Activated CD4-positive, alpha-beta T cell treated with anti-CD3 and anti-CD28 coated beads, Interleukin-2, amount 10 ng/mL, durations not matched to agents 7 days and 5 days (primary cell): ENCODE measurements at regions not wholly inside any gene's neighbourhood (a gene's known extent, or its start where the extent isn't known, plus 50 kb on each side); places are given as distances from the start of the nearest gene placed in this dataset.
"Not testable (repeated sequence)": the region's sequence is repeated elsewhere in the genome, so short reads cannot be mapped to it uniquely, and the experiment has no call there.

Source experiments
- CTCF ChIA-PET: fragments of 350-600 bp; sonication (Branson Sonifier 250); formaldehyde crosslinking; loops from one replicate; lab custom pipeline; 2021; ENCODE audit warnings: antibody characterized with exemption; lab: Charles Lee
- POLR2A ChIA-PET: fragments of 350-600 bp; sonication (Branson Sonifier 250); formaldehyde crosslinking; loops from one replicate; lab custom pipeline; 2021; ENCODE audit warnings: antibody characterized with exemption; lab: Charles Lee
- DNase-seq: peaks from one replicate; pipeline ENCODE4 v3.0.0-alpha.2; 2020
- H3K27ac Mint-ChIP-seq: one replicate; pipeline ENCODE4 v1.8.0; 2021; ENCODE audit warnings: mild to moderate bottlenecking, moderate library complexity, mixed read lengths
- H3K27me3 Mint-ChIP-seq: one replicate; pipeline ENCODE4 v1.8.0; 2021; ENCODE audit warnings: mixed read lengths
- H3K36me3 Mint-ChIP-seq: one replicate; pipeline ENCODE4 v1.8.0; 2021; ENCODE audit warnings: low read depth, mixed read lengths
- H3K4me1 Mint-ChIP-seq: one replicate; pipeline ENCODE4 v1.8.0; 2021; ENCODE audit warnings: mixed read lengths
- H3K4me3 Mint-ChIP-seq: one replicate; pipeline ENCODE4 v1.8.0; 2021; ENCODE audit warnings: mild to moderate bottlenecking, moderate library complexity, mixed read lengths
- H3K9me3 Mint-ChIP-seq: one replicate; pipeline ENCODE4 v1.8.0; 2021; ENCODE audit warnings: mixed read lengths

DNA sequence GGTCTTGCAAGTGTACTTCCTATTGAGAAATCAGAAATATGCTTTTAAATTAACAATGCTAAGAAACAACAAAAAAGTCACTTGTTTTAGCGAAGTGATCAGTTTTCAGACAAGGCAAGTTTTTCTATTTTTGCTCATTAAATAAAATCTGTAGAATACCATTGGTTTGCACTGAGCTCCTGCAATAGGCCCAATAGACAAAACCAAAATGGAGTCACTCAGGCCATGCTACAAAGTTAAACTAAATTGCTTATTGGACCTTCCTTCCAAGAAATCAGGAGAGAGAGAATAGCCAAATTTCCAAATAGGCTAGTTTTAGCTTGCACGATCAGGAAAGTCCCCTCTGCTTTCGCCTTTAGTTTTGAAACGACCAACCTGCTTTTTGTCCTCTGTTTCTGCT is 73.4 kb upstream of the SLC13A1 start:
- POLR2A ChIA-PET = no interaction called here
- no peak for DNase-seq
- CTCF ChIA-PET = no interaction called here

GRCh38 chr7:123271856-123272255 is 72.1 kb upstream of the SLC13A1 start:
- H3K36me3 Mint-ChIP-seq = no peaks in the 10 kb centered on the region
- H3K9me3 Mint-ChIP-seq = no peaks in the 10 kb centered on the region
- H3K27me3 Mint-ChIP-seq = no peaks in the 10 kb centered on the region

More for the DNA sequence above, 73.4 kb upstream of the SLC13A1 start:
- no peaks in the 10 kb centered on the region for H3K4me1 Mint-ChIP-seq
- no peaks in the 10 kb centered on the region for H3K36me3 Mint-ChIP-seq
- H3K27me3 Mint-ChIP-seq = no peaks in the 10 kb centered on the region
- no peak overlapping the region for H3K4me3 Mint-ChIP-seq
- no peaks in the 10 kb centered on the region for H3K9me3 Mint-ChIP-seq
- H3K27ac Mint-ChIP-seq = no peak overlapping the region

GRCh38 chr7:123271231-123271630 is 71.5 kb upstream of the SLC13A1 start:
- ChIA-PET CTCF (no interaction called here), POLR2A (no interaction called here)
- Mint-ChIP-seq H3K27ac (no peak overlapping the region), H3K27me3 (no peaks in the 10 kb centered on the region), H3K4me1 (no peaks in the 10 kb centered on the region), H3K9me3 (no peaks in the 10 kb centered on the region), H3K4me3 (no peak overlapping the region), H3K36me3 (no peaks in the 10 kb centered on the region)
- DNase-seq = no peak

More at GRCh38 chr7:123271856-123272255, 72.1 kb upstream of the SLC13A1 start:
- no peak overlapping the region for H3K4me3 Mint-ChIP-seq
- DNase-seq = no peak
- H3K4me1 Mint-ChIP-seq = no peaks in the 10 kb centered on the region
- no peak overlapping the region for H3K27ac Mint-ChIP-seq
- POLR2A ChIA-PET = no interaction called here
- CTCF ChIA-PET = no interaction called here

DNA sequence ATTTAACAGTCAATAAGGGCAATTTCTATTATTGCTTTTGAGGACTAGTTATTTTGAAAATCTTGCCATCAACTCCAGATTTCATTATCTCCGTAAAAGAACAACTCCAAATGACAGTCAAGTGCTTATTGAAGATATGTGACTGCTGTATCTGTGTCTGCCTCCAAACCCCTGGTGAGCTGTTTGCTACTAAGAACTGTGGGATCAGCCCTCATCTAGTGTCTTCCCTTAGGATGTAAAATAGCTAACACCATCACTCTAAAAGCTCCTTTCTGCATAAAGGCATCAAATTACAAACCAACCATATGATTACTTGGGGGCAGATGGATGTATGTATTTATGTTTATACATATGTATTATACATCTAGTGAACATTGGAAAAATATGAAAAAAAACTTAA is 70.8 kb upstream of the SLC13A1 start:
- H3K4me3 Mint-ChIP-seq = no peak overlapping the region
- no peaks in the 10 kb centered on the region for H3K27me3 Mint-ChIP-seq
- H3K9me3 Mint-ChIP-seq = no peaks in the 10 kb centered on the region
- ChIA-PET CTCF (no interaction called here), POLR2A (no interaction called here)
- H3K4me1 Mint-ChIP-seq = no peaks in the 10 kb centered on the region
- no peaks in the 10 kb centered on the region for H3K36me3 Mint-ChIP-seq
- DNase-seq = no peak
- H3K27ac Mint-ChIP-seq = no peak overlapping the region

GRCh38 chr7:123265853-123266252 is 66.1 kb upstream of the SLC13A1 start:
- ChIA-PET POLR2A (no interaction called here), CTCF (no interaction called here)
- Mint-ChIP-seq H3K9me3 (peaks cover 4% of the 10 kb centered on the region), H3K4me1 (no peaks in the 10 kb centered on the region), H3K27me3 (no peaks in the 10 kb centered on the region), H3K27ac (no peak overlapping the region), H3K36me3 (no peaks in the 10 kb centered on the region), H3K4me3 (no peak overlapping the region)
- no peak for DNase-seq

GRCh38 chr7:123264820-123265219 is 65.1 kb upstream of the SLC13A1 start:
- CTCF ChIA-PET, H3K9me3 Mint-ChIP-seq, H3K27me3 Mint-ChIP-seq, POLR2A ChIA-PET, H3K4me1 Mint-ChIP-seq, H3K4me3 Mint-ChIP-seq, DNase-seq, H3K36me3 Mint-ChIP-seq, H3K27ac Mint-ChIP-seq: not testable (repeated sequence)

DNA sequence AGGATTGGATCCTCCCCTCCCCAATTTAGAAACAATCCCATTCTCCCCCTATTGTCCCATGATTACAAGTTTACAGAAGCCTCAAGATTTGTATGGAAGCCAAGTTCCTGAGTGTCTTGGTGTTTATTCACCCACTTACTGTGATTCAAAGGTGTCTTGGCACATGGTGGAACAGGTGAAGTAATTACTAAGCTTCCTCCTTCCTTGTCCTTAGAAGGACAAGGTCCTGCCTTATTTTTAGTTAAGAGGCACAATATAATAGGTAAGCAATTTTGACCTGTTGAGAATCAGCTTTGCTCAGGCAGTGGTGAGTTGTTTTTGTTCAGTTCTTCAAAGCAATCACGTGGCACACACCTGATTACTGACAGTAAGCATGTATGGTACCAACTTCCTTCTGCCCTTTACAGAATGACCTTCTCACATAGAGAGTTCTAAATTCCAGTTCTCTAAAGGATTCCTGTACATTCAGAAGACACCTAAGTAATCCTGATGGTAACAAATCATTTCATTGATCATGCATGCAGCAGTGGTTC is 60.7 kb upstream of the SLC13A1 start:
- ChIA-PET CTCF (no interaction called here), POLR2A (no interaction called here)
- no peak overlapping the region for H3K27ac Mint-ChIP-seq
- no peak overlapping the region for H3K4me3 Mint-ChIP-seq
- no peaks in the 10 kb centered on the region for H3K27me3 Mint-ChIP-seq
- no peak for DNase-seq
- no peaks in the 10 kb centered on the region for H3K4me1 Mint-ChIP-seq
- H3K9me3 Mint-ChIP-seq = peaks cover 3% of the 10 kb centered on the region
- H3K36me3 Mint-ChIP-seq = no peaks in the 10 kb centered on the region

- no peak for DNase-seq
- Mint-ChIP-seq H3K9me3 (no peaks in the 10 kb centered on the region), H3K4me3 (no peak overlapping the region), H3K36me3 (no peaks in the 10 kb centered on the region), H3K27ac (no peak overlapping the region), H3K4me1 (no peaks in the 10 kb centered on the region), H3K27me3 (no peaks in the 10 kb centered on the region)
- POLR2A ChIA-PET = no interaction called here
- CTCF ChIA-PET = no interaction called here
Observed at GRCh38 chr7:123259759-123260158, 60.0 kb upstream of the SLC13A1 start.
